Cardiac fibroblast (primary cell): ENCODE measurements at regions not wholly inside any gene's neighbourhood (a gene's known extent, or its start where the extent isn't known, plus 50 kb on each side); places are given as distances from the start of the nearest gene placed in this dataset.

Experiments
- DNase-seq, 2 donors: peaks; one replicate each; pipeline versions ENCODE4 v3.0.0 to v3.0.0-alpha.2; 2010; ENCODE audit warnings: low read depth in 2 of 2
- H3K4me3 ChIP-seq, 2 donors: replicated peaks in 1 of 2; 1 replicate in 1 of 2; 2 replicates in 1 of 2; pipeline ENCODE4 v1.5.1; 2011; ENCODE audit warnings: low read depth in 2 of 2, low read length in 2 of 2, mild to moderate bottlenecking in 2 of 2, moderate library complexity in 1 of 2
- CTCF ChIP-seq: IDR thresholded peaks from one replicate; pipeline ENCODE4 v1.5.1; 2011; ENCODE audit warnings: low read depth, mild to moderate bottlenecking, low read length, inconsistent platforms

GRCh38 chr3:107055181-107055942 is 321.9 kb upstream of the CCDC54 start:
- no peak overlapping the region for H3K4me3 ChIP-seq
- no peak for TF ChIP-seq CTCF
- no peak for DNase-seq

GRCh38 chr3:107061466-107061865 is 315.8 kb upstream of the CCDC54 start:
- no peak overlapping the region for H3K4me3 ChIP-seq
- no peak for DNase-seq
- TF ChIP-seq CTCF: no peak

- no peak overlapping the region for H3K4me3 ChIP-seq
- TF ChIP-seq CTCF: no peak
- no peak for DNase-seq
Observed at GRCh38 chr3:107062310-107062709, 314.9 kb upstream of the CCDC54 start.

- no peak for TF ChIP-seq CTCF
- no peak overlapping the region for H3K4me3 ChIP-seq
- DNase-seq: peak; percentile 8 to 16
Observed at GRCh38 chr3:107062787-107063186, 314.5 kb upstream of the CCDC54 start.

GRCh38 chr3:107063351-107063750 is 313.9 kb upstream of the CCDC54 start:
- no peak overlapping the region for H3K4me3 ChIP-seq
- TF ChIP-seq CTCF: no peak
- peak; percentile 22 to 51 for DNase-seq

- TF ChIP-seq CTCF: peak; percentile 84
- H3K4me3 ChIP-seq: no peak overlapping the region
- peak; percentile 87 to 92 for DNase-seq
Observed at GRCh38 chr3:107064405-107065060, 312.7 kb upstream of the CCDC54 start.
